MM.1S (cell line): ENCODE measurements at regions not wholly inside any gene's neighbourhood (a gene's known extent, or its start where the extent isn't known, plus 50 kb on each side); places are given as distances from the start of the nearest gene placed in this dataset.
A peak's percentile ranks its signal among the peaks of the same experiment; 100 is the strongest.

ENCODE experiments used
- DNase-seq: peaks from one replicate; pipeline ENCODE4 v3.0.0-alpha.2; 2015
- H2AFZ ChIP-seq: fragments of 300-600 bp; sonication (generic); 2 replicates; pipeline ENCODE4 v1.6.0; 2016; ENCODE audit warnings: antibody characterized with exemption, low read length
- H3F3A ChIP-seq: fragments of 300-600 bp; sonication (generic); 2 replicates; pipeline ENCODE4 v1.6.1; 2016; ENCODE audit warnings: mild to moderate bottlenecking, antibody characterized with exemption, low read length, moderate library complexity, mixed read lengths; ENCODE audit not compliant: insufficient read depth
- H3K27ac ChIP-seq: fragments of 300-600 bp; sonication (generic); 2 replicates; pipeline ENCODE4 v1.5.1; 2016; ENCODE audit warnings: mild to moderate bottlenecking, low read length
- H3K27me3 ChIP-seq: fragments of 300-600 bp; sonication (generic); replicated peaks from 2 replicates; pipeline ENCODE4 v1.6.0; 2016; ENCODE audit warnings: low read length; ENCODE audit not compliant: insufficient read depth
- H3K36me3 ChIP-seq: fragments of 300-600 bp; sonication (generic); replicated peaks from 2 replicates; pipeline ENCODE4 v1.6.1; 2016; ENCODE audit warnings: mild to moderate bottlenecking, low read length, mixed read lengths; ENCODE audit not compliant: insufficient read depth
- H3K4me1 ChIP-seq: fragments of 300-600 bp; sonication (generic); 2 replicates; pipeline ENCODE4 v1.6.1; 2016; ENCODE audit warnings: low read length, mixed read lengths
- H3K4me2 ChIP-seq: fragments of 300-600 bp; sonication (generic); 2 replicates; pipeline ENCODE4 v1.6.0; 2016; ENCODE audit warnings: low read depth, low read length
- H3K4me3 ChIP-seq: fragments of 300-600 bp; sonication (generic); 2 replicates; pipeline ENCODE4 v1.5.1; 2016; ENCODE audit warnings: low read length, mixed read lengths
- H3K79me2 ChIP-seq: fragments of 300-600 bp; sonication (generic); 2 replicates; pipeline ENCODE4 v1.6.1; 2016; ENCODE audit warnings: mixed run types, low read length, mixed read lengths
- H3K9ac ChIP-seq: fragments of 300-600 bp; sonication (generic); 2 replicates; pipeline ENCODE4 v1.6.1; 2016; ENCODE audit warnings: low read length, mixed read lengths
- H3K9me2 ChIP-seq: fragments of 300-600 bp; sonication (generic); replicated peaks from 2 replicates; pipeline ENCODE4 v1.6.1; 2016; ENCODE audit warnings: mild to moderate bottlenecking, low read length, mixed read lengths; ENCODE audit not compliant: insufficient read depth
- H3K9me3 ChIP-seq: fragments of 300-600 bp; sonication (generic); replicated peaks from 2 replicates; pipeline ENCODE4 v1.6.1; 2016; ENCODE audit warnings: mild to moderate bottlenecking, low read length, mixed read lengths; ENCODE audit not compliant: insufficient read depth
- H4K20me1 ChIP-seq: fragments of 300-600 bp; sonication (generic); 2 replicates; pipeline ENCODE4 v1.6.1; 2016; ENCODE audit warnings: mild to moderate bottlenecking, low read length, moderate library complexity, mixed read lengths; ENCODE audit not compliant: insufficient read depth
- CTCF ChIP-seq: fragments of 300-600 bp; sonication (generic); IDR thresholded peaks from 2 replicates; pipeline ENCODE4 v1.5.1; 2016; ENCODE audit warnings: antibody characterized with exemption, low read length, mixed read lengths
- EZH2 ChIP-seq: fragments of 300-600 bp; sonication (generic); optimal IDR thresholded peaks from 2 replicates; pipeline ENCODE3; 2017; ENCODE audit warnings: low read depth, mild to moderate bottlenecking, antibody characterized with exemption, low read length, mixed read lengths
- EZH2phosphoT487 ChIP-seq: fragments of 300-600 bp; sonication (generic); IDR thresholded peaks from 2 replicates; pipeline ENCODE4 v1.6.1; 2018; ENCODE audit warnings: antibody characterized with exemption, low read length

GRCh38 chr15:70319466-70319865 lies 221.7 kb upstream of the TLE3 start:
- peak overlapping the region; percentile 56 for H3K27ac ChIP-seq
- H3K27me3 ChIP-seq: no peaks in the 10 kb centered on the region
- no peaks in the 10 kb centered on the region for H3K9me3 ChIP-seq
- DNase-seq: peak; percentile 15
- H4K20me1 ChIP-seq: no peaks in the 10 kb centered on the region
- peak overlapping the region; percentile 62 for H3K4me2 ChIP-seq
- H3K9me2 ChIP-seq: no peaks in the 10 kb centered on the region
- H3F3A ChIP-seq: no peaks in the 10 kb centered on the region; the same call in 1 of the 2 replicates
- TF ChIP-seq CTCF (no peak), EZH2 (no peak), EZH2phosphoT487 (no peak)
- H3K36me3 ChIP-seq: no peaks in the 10 kb centered on the region
- peaks cover 36% of the 10 kb centered on the region for H3K4me1 ChIP-seq
- no peaks in the 10 kb centered on the region for H3K79me2 ChIP-seq
- H2AFZ ChIP-seq: peak overlapping the region; percentile 61
- H3K9ac ChIP-seq: peak overlapping the region; percentile 6; the same call in 1 of the 2 replicates
- H3K4me3 ChIP-seq: peak overlapping the region; percentile 6; the same call in 1 of the 2 replicates

GRCh38 chr15:70318594-70319465 lies 221.1 kb upstream of the TLE3 start:
- DNase-seq: peak; percentile 30

GRCh38 chr15:70316059-70316600 lies 218.4 kb upstream of the TLE3 start:
- no peak for TF ChIP-seq CTCF
- TF ChIP-seq EZH2: no peak
- no peak for TF ChIP-seq EZH2phosphoT487
- Histone ChIP-seq H3K27ac (no peak overlapping the region), H3K4me1 (peaks cover 28% of the 10 kb centered on the region), H3K4me2 (no peak overlapping the region), H2AFZ (no peak overlapping the region), H3K27me3 (no peaks in the 10 kb centered on the region), H4K20me1 (no peaks in the 10 kb centered on the region), H3K4me3 (no peak overlapping the region), H3K9me3 (no peaks in the 10 kb centered on the region), H3K36me3 (no peaks in the 10 kb centered on the region), H3K9me2 (no peaks in the 10 kb centered on the region), H3K9ac (no peak overlapping the region), H3K79me2 (no peaks in the 10 kb centered on the region), H3F3A (no peaks in the 10 kb centered on the region; the same call in 1 of the 2 replicates)
- DNase-seq: no peak

More at GRCh38 chr15:70318594-70319465, 221.1 kb upstream of the TLE3 start:
- H3K27ac ChIP-seq: peak overlapping the region; percentile 56
- H3K4me2 ChIP-seq: peak overlapping the region; percentile 62
- peak overlapping the region; percentile 61 for H2AFZ ChIP-seq
- H4K20me1 ChIP-seq: no peaks in the 10 kb centered on the region
- TF ChIP-seq EZH2: no peak
- TF ChIP-seq EZH2phosphoT487: no peak
- TF ChIP-seq CTCF: no peak
- H3K9ac ChIP-seq: peak overlapping the region; percentile 6; the same call in 1 of the 2 replicates
- H3K4me1 ChIP-seq: peaks cover 36% of the 10 kb centered on the region
- no peaks in the 10 kb centered on the region for H3K36me3 ChIP-seq
- no peaks in the 10 kb centered on the region for H3K9me3 ChIP-seq
- no peaks in the 10 kb centered on the region for H3K27me3 ChIP-seq
- H3K9me2 ChIP-seq: no peaks in the 10 kb centered on the region
- no peaks in the 10 kb centered on the region; the same call in 1 of the 2 replicates for H3F3A ChIP-seq
- H3K4me3 ChIP-seq: peak overlapping the region; percentile 6; the same call in 1 of the 2 replicates
- no peaks in the 10 kb centered on the region for H3K79me2 ChIP-seq
